ENCODE measurements at regions not wholly inside any gene's neighbourhood (a gene's known extent, or its start where the extent isn't known, plus 50 kb on each side); places are given as distances from the start of the nearest gene placed in this dataset.
A peak's percentile ranks its signal among the peaks of the same experiment; 100 is the strongest.

DNA sequence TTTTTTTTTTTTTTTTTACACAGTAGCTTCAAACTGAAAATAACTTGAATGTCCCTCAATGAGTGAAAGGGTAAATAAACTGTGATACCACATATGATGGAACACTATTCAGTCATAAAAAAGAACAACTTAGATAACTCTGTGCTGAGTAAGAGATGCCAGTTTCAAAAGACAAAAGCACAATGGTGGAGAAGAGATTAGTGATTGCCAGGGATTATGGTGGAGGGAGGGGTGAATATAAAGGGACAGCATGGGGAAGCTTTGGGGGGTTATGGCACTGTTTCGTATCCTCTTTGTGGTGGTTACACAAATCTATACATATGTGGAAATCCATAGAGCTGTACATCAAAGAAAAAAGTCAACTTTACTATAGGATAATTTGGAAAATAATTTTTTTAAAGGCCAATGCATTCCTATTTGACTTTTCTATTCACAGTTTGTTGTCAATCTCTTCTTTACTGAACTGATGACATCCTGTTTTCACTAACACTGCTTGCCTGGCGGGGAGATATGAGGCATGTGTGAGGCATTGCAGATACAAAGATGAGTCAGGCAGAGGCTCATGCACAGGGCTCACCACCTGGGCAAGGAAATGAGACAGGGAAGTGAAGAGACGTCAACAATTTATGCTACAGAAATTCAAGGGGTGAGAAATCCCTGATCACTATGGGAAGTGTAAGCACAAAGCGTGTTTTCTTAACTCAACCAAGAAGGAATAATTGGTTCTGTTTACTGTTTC, 302.7 kb downstream of the DUSP10 start:
- Histone ChIP-seq H3K27me3 (no peaks in the 10 kb centered on the region), H3K27ac (peak overlapping the region in 1 of 4 donors; percentile 12), H3K4me1 (peaks cover 7 to 24% (median 11%) of the 10 kb centered on the region in 4 donors), H3K4me3 (no peak overlapping the region), H3K36me3 (no peaks in the 10 kb centered on the region), H3K9me3 (no peaks in the 10 kb centered on the region)
- TF ChIP-seq POLR2A (IDR thresholded peaks at IDR 0.05): no peak
- peak in 1 of 2 donors; percentile 57 for TF ChIP-seq POLR2AphosphoS5 (IDR thresholded peaks at IDR 0.05)
- TF ChIP-seq, protein P1, sequence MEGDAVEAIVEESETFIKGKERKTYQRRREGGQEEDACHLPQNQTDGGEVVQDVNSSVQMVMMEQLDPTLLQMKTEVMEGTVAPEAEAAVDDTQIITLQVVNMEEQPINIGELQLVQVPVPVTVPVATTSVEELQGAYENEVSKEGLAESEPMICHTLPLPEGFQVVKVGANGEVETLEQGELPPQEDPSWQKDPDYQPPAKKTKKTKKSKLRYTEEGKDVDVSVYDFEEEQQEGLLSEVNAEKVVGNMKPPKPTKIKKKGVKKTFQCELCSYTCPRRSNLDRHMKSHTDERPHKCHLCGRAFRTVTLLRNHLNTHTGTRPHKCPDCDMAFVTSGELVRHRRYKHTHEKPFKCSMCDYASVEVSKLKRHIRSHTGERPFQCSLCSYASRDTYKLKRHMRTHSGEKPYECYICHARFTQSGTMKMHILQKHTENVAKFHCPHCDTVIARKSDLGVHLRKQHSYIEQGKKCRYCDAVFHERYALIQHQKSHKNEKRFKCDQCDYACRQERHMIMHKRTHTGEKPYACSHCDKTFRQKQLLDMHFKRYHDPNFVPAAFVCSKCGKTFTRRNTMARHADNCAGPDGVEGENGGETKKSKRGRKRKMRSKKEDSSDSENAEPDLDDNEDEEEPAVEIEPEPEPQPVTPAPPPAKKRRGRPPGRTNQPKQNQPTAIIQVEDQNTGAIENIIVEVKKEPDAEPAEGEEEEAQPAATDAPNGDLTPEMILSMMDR (IDR thresholded peaks at IDR 0.05): no peak
- peak in 1 of 4 donors; percentile 16 for TF ChIP-seq EP300 (IDR thresholded peaks at IDR 0.05)
- ATAC-seq (ENCODE audit: low FRiP score in 2 of 2) (no peak), DNase-seq (peak in 1 of 2 donors; percentile 24)
- 62 to 63% methylated on average over 4 of the region's 4 CpGs for WGBS, 2 donors

DNA sequence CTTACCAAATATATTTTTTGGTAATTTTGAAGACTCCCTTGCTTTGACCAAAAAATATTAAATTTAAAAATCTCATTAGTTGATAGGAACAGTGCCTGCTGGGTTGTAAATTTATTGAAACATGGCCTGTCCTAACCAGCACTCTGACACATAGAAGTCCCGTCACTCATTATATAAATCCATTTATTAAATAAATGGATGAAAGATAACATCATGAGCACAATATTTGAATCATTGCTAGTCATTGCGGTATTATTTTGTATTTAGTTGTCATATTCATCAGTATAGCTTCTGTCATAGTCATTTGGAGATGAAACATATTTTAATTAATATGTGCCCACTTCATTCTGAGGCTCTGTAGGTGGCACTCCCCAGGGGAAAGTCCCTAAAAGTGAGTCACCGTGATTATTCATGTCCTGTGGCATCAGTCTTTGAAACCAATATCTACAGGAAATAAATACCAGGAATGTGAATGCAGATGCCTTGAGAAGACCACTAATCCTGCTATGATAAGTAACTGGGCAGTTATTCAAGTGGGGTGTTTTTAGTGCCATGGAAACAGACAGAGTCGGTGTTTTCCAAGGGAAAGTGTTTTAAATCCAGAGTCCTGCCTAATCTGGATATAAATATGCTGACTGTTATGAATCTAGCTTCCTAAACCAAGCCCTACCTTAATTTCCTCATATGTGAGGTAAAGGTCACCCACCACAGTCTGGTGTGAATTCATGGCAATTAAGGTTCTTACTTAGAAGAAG, 302.0 kb downstream of the DUSP10 start:
- ATAC-seq (ENCODE audit: low FRiP score in 2 of 2) (peak in 1 of 2 donors; percentile 37), DNase-seq (no peak)
- WGBS, 2 donors: 34 to 43% methylated on average over 4 of the region's 4 CpGs
- no peak for TF ChIP-seq EP300 (IDR thresholded peaks at IDR 0.05)
- no peak for TF ChIP-seq POLR2A (IDR thresholded peaks at IDR 0.05)
- TF ChIP-seq POLR2AphosphoS5 (IDR thresholded peaks at IDR 0.05): peak in 1 of 2 donors; percentile 40
- H3K27me3 ChIP-seq: no peaks in the 10 kb centered on the region
- H3K36me3 ChIP-seq: no peaks in the 10 kb centered on the region
- peak overlapping the region in 3 of 4 donors; percentile 37 to 55 (median 52) for H3K27ac ChIP-seq
- H3K4me3 ChIP-seq: no peak overlapping the region
- H3K9me3 ChIP-seq: no peaks in the 10 kb centered on the region
- peaks cover 7 to 24% (median 11%) of the 10 kb centered on the region in 4 donors for H3K4me1 ChIP-seq

GRCh38 chr1:221440658-221441057, 301.2 kb downstream of the DUSP10 start:
- DNase-seq (peak in 1 of 2 donors; percentile 30), ATAC-seq (ENCODE audit: low FRiP score in 2 of 2) (peak in 1 of 2 donors; percentile 57)
- Histone ChIP-seq H3K36me3 (no peaks in the 10 kb centered on the region), H3K4me3 (no peak overlapping the region), H3K9me3 (no peaks in the 10 kb centered on the region), H3K27ac (peak overlapping the region in 3 of 4 donors; percentile 37 to 55 (median 52)), H3K4me1 (peaks cover 7 to 20% (median 11%) of the 10 kb centered on the region in 4 donors), H3K27me3 (no peaks in the 10 kb centered on the region)
- WGBS, 2 donors: 37 to 43% methylated on average over 5 of the region's 5 CpGs
- peak in 1 of 2 donors; percentile 31 for TF ChIP-seq POLR2AphosphoS5 (IDR thresholded peaks at IDR 0.05)
- TF ChIP-seq, protein P1 (IDR thresholded peaks at IDR 0.05): peak in 1 of 6 experiments; percentile 7
- no peak for TF ChIP-seq POLR2A (IDR thresholded peaks at IDR 0.05)

GRCh38 chr1:221442056-221442455, 299.8 kb downstream of the DUSP10 start:
- Histone ChIP-seq H3K4me1 (peaks cover 7 to 20% (median 11%) of the 10 kb centered on the region in 4 donors), H3K4me3 (no peak overlapping the region), H3K36me3 (no peaks in the 10 kb centered on the region), H3K27me3 (no peaks in the 10 kb centered on the region), H3K27ac (no peak overlapping the region), H3K9me3 (no peaks in the 10 kb centered on the region)
- DNase-seq: no peak
- 55 to 76% methylated on average over 3 of the region's 3 CpGs for WGBS, 2 donors
- ATAC-seq (ENCODE audit: low FRiP score in 2 of 2): no peak
- no peak for TF ChIP-seq EP300 (IDR thresholded peaks at IDR 0.05)
- no peak for TF ChIP-seq POLR2A (IDR thresholded peaks at IDR 0.05)
- TF ChIP-seq, protein P1 (IDR thresholded peaks at IDR 0.05): no peak
- no peak for TF ChIP-seq POLR2AphosphoS5 (IDR thresholded peaks at IDR 0.05)

GRCh38 chr1:221444346-221444745, 297.5 kb downstream of the DUSP10 start:
- Histone ChIP-seq H3K4me3 (no peak overlapping the region), H3K9me3 (no peaks in the 10 kb centered on the region), H3K4me1 (peaks cover 7 to 17% (median 11%) of the 10 kb centered on the region in 4 donors), H3K36me3 (no peaks in the 10 kb centered on the region), H3K27ac (no peak overlapping the region), H3K27me3 (no peaks in the 10 kb centered on the region)
- WGBS, 2 donors: 80 to 86% methylated on average over 6 of the region's 6 CpGs
- DNase-seq (no peak), ATAC-seq (ENCODE audit: low FRiP score in 2 of 2) (no peak)
- TF ChIP-seq EP300 (IDR thresholded peaks at IDR 0.05): no peak
- no peak for TF ChIP-seq POLR2AphosphoS5 (IDR thresholded peaks at IDR 0.05)
- no peak for TF ChIP-seq POLR2A (IDR thresholded peaks at IDR 0.05)
- TF ChIP-seq, protein P1 (IDR thresholded peaks at IDR 0.05): no peak

Measured in upper lobe of left lung (tissue), 6 donors.